HL-60 (cell line): ENCODE measurements at regions not wholly inside any gene's neighbourhood (a gene's known extent, or its start where the extent isn't known, plus 50 kb on each side); places are given as distances from the start of the nearest gene placed in this dataset.
A peak's percentile ranks its signal among the peaks of the same experiment; 100 is the strongest.

Experiments used
- DNase-seq, 2 experiments: peaks; one replicate each; pipeline ENCODE4 v3.0.0-alpha.2; 2010 to 2020; ENCODE audit warnings: low read depth in 1 of 2, low spot score in 1 of 2
- H3K27ac ChIP-seq: fragments of 250-450 bp; sonication (Bioruptor Pico); replicated peaks from 2 replicates; pipeline ENCODE4 v1.5.1; 2020; ENCODE audit warnings: mild to moderate bottlenecking, moderate library complexity
- H3K27me3 ChIP-seq: fragments of 250-450 bp; sonication (Bioruptor Pico); 2 replicates; pipeline ENCODE4 v1.5.1; 2021; ENCODE audit warnings: mild to moderate bottlenecking, moderate library complexity; ENCODE audit not compliant: insufficient read depth, poor library complexity, severe bottlenecking
- H3K4me3 ChIP-seq: replicated peaks from 2 replicates; pipeline ENCODE4 v1.5.1; 2011; ENCODE audit warnings: mild to moderate bottlenecking, control low read depth, low read length; ENCODE audit not compliant: insufficient read depth
- CTCF ChIP-seq: IDR thresholded peaks from one replicate; pipeline ENCODE4 v1.5.1; 2011; ENCODE audit warnings: low read length, control low read depth, inconsistent platforms; ENCODE audit not compliant: insufficient read depth
- GABPA ChIP-seq: IDR thresholded peaks from 2 replicates; pipeline ENCODE4 v1.6.1; 2012; ENCODE audit warnings: low read depth
- POLR2AphosphoS5 ChIP-seq: IDR thresholded peaks from 2 replicates; pipeline ENCODE4 v1.6.1; 2012; ENCODE audit warnings: low read depth
- REST ChIP-seq: IDR thresholded peaks from 2 replicates; pipeline ENCODE4 v1.6.1; 2012; ENCODE audit warnings: low read depth; ENCODE audit not compliant: insufficient replicate concordance
- SPI1 ChIP-seq: IDR thresholded peaks from 2 replicates; pipeline ENCODE4 v1.6.1; 2012; ENCODE audit warnings: low read depth, mild to moderate bottlenecking, borderline replicate concordance

GRCh38 chr1:113191579-113192076 lies 118.6 kb downstream of the LRIG2 start:
- Histone ChIP-seq H3K27ac (no peak overlapping the region), H3K27me3 (peaks cover 5% of the 10 kb centered on the region), H3K4me3 (no peak overlapping the region)
- no peak for DNase-seq
- no peak for TF ChIP-seq GABPA
- no peak for TF ChIP-seq SPI1
- no peak for TF ChIP-seq CTCF
- no peak for TF ChIP-seq REST
- TF ChIP-seq POLR2AphosphoS5: no peak

GRCh38 chr1:113192242-113192641 lies 119.2 kb downstream of the LRIG2 start:
- TF ChIP-seq SPI1 (peak; percentile 6; the same call in 1 of the 2 replicates), POLR2AphosphoS5 (no peak)
- DNase-seq: peak in 1 of 2 experiments; percentile 34
- Histone ChIP-seq H3K27me3 (peaks cover 5% of the 10 kb centered on the region), H3K4me3 (no peak overlapping the region), H3K27ac (no peak overlapping the region)

GRCh38 chr1:113192980-113193379 lies 120.0 kb downstream of the LRIG2 start:
- peaks cover 2% of the 10 kb centered on the region for H3K27me3 ChIP-seq
- H3K4me3 ChIP-seq: no peak overlapping the region
- no peak for DNase-seq
- no peak overlapping the region for H3K27ac ChIP-seq
- TF ChIP-seq POLR2AphosphoS5 (no peak), REST (no peak), GABPA (no peak), CTCF (no peak), SPI1 (no peak)

- DNase-seq: no peak
- no peaks in the 10 kb centered on the region for H3K27me3 ChIP-seq
- no peak overlapping the region for H3K27ac ChIP-seq
- no peak overlapping the region for H3K4me3 ChIP-seq
- TF ChIP-seq GABPA (no peak), SPI1 (no peak)
Observed at GRCh38 chr1:113194846-113195830, 122.1 kb downstream of the LRIG2 start.
